ENCODE measurements at regions not wholly inside any gene's neighbourhood (a gene's known extent, or its start where the extent isn't known, plus 50 kb on each side); places are given as distances from the start of the nearest gene placed in this dataset.

GRCh38 chr2:7237466-7237865 is 320.3 kb downstream of the RNF144A start:
- no peak overlapping the region for H3K4me2 ChIP-seq (replicated peaks; ENCODE audit: extremely low read depth, low read length, poor library complexity, severe bottlenecking)

GRCh38 chr2:7239078-7239477 is 321.9 kb downstream of the RNF144A start:
- H3K9me3 Mint-ChIP-seq, result no peaks in the 10 kb centered on the region

More at GRCh38 chr2:7237466-7237865, 320.3 kb downstream of the RNF144A start:
- no peaks in the 10 kb centered on the region for H3K79me2 ChIP-seq (ENCODE audit: insufficient read depth, low read length)
- no peak overlapping the region for H3K4me3 ChIP-seq (replicated peaks in 1 of 3; ENCODE audit: low read depth in 2 of 3, low read length in 3 of 3)
- intact Hi-C loops (cut with micrococcal nuclease), result no loop called here
- H3K9me3 ChIP-seq (replicated peaks in 1 of 2; ENCODE audit: control insufficient read depth in 1 of 2, insufficient read depth in 1 of 2, low read length in 2 of 2), result no peaks in the 10 kb centered on the region
- no peaks in the 10 kb centered on the region for H3K36me3 ChIP-seq (replicated peaks in 1 of 2; ENCODE audit: control insufficient read depth in 1 of 2, insufficient read depth in 2 of 2, low read length in 2 of 2)
- H3K9ac ChIP-seq (ENCODE audit: insufficient read depth, low read length, poor library complexity, severe bottlenecking), result no peak overlapping the region
- Mint-ChIP-seq H3K27me3 (ENCODE audit: low read depth in 3 of 3) (peaks cover 0 to 3% (median 0%) of the 10 kb centered on the region in 3 donors), H3K4me3 (no peak overlapping the region), H3K9me3 (peaks cover 0 to 2% (median 0%) of the 10 kb centered on the region in 7 donors), H3K4me1 (peaks cover 12% of the 10 kb centered on the region), H3K36me3 (no peaks in the 10 kb centered on the region), H3K27ac (no peak overlapping the region)
- H3K27me3 ChIP-seq (ENCODE audit: control insufficient read depth in 2 of 2, insufficient read depth in 2 of 2, low read length in 2 of 2), result no peaks in the 10 kb centered on the region
- no peaks in the 10 kb centered on the region for H4K20me1 ChIP-seq (ENCODE audit: insufficient read depth, low read length)
- DNase-seq, result no peak
- WGBS (ENCODE audit: insufficient coverage), result 98% methylated on average over 12 of the region's 13 CpGs
- no peak overlapping the region for H2AFZ ChIP-seq (ENCODE audit: insufficient read depth, low read depth, low read length, poor library complexity, severe bottlenecking)
- TF ChIP-seq CTCF (IDR thresholded peaks at IDR 0.05), result no peak
- H3K4me1 ChIP-seq (ENCODE audit: control insufficient read depth in 1 of 2, insufficient read depth in 2 of 2, low read length in 2 of 2), result peaks cover 12 to 13% of the 10 kb centered on the region in 2 donors
- H3K27ac ChIP-seq (ENCODE audit: low read depth in 1 of 2, low read length in 2 of 2), result no peak overlapping the region

More at GRCh38 chr2:7239078-7239477, 321.9 kb downstream of the RNF144A start:
- Histone ChIP-seq H2AFZ (ENCODE audit: insufficient read depth, low read depth, low read length, poor library complexity, severe bottlenecking) (no peak overlapping the region), H3K4me3 (replicated peaks in 1 of 3; ENCODE audit: low read depth in 2 of 3, low read length in 3 of 3) (no peak overlapping the region), H3K27ac (ENCODE audit: low read depth in 1 of 2, low read length in 2 of 2) (no peak overlapping the region), H3K4me2 (replicated peaks; ENCODE audit: extremely low read depth, low read length, poor library complexity, severe bottlenecking) (no peak overlapping the region), H3K36me3 (replicated peaks in 1 of 2; ENCODE audit: control insufficient read depth in 1 of 2, insufficient read depth in 2 of 2, low read length in 2 of 2) (no peaks in the 10 kb centered on the region), H3K79me2 (ENCODE audit: insufficient read depth, low read length) (no peaks in the 10 kb centered on the region), H3K9ac (ENCODE audit: insufficient read depth, low read length, poor library complexity, severe bottlenecking) (no peak overlapping the region), H4K20me1 (ENCODE audit: insufficient read depth, low read length) (no peaks in the 10 kb centered on the region), H3K4me1 (ENCODE audit: control insufficient read depth in 1 of 2, insufficient read depth in 2 of 2, low read length in 2 of 2) (peaks cover 28 to 29% of the 10 kb centered on the region in 2 donors), H3K9me3 (replicated peaks in 1 of 2; ENCODE audit: control insufficient read depth in 1 of 2, insufficient read depth in 1 of 2, low read length in 2 of 2) (no peaks in the 10 kb centered on the region), H3K27me3 (ENCODE audit: control insufficient read depth in 2 of 2, insufficient read depth in 2 of 2, low read length in 2 of 2) (no peaks in the 10 kb centered on the region)
- intact Hi-C loops (cut with micrococcal nuclease), result no loop called here
- no peak overlapping the region for H3K4me3 Mint-ChIP-seq
- no peak for DNase-seq
- H3K27ac Mint-ChIP-seq, result no peak overlapping the region
- H3K4me1 Mint-ChIP-seq, result peaks cover 27% of the 10 kb centered on the region
- H3K27me3 Mint-ChIP-seq (ENCODE audit: low read depth in 3 of 3), result peaks cover 0 to 3% (median 0%) of the 10 kb centered on the region in 3 donors
- no peak for TF ChIP-seq CTCF (IDR thresholded peaks at IDR 0.05)
- 100% methylated on average over 1 of the region's 3 CpGs for WGBS (ENCODE audit: insufficient coverage)
- no peaks in the 10 kb centered on the region for H3K36me3 Mint-ChIP-seq

All from CD14-positive monocyte (primary cell).